ENCODE measurements at regions not wholly inside any gene's neighbourhood (a gene's known extent, or its start where the extent isn't known, plus 50 kb on each side); places are given as distances from the start of the nearest gene placed in this dataset.

- 85 to 89% methylated on average over 10 of the region's 10 CpGs for WGBS, 2 donors
- H3K4me1 ChIP-seq (ENCODE audit: control insufficient read depth in 1 of 2, insufficient read depth in 2 of 2, low read length in 2 of 2): no peaks in the 10 kb centered on the region
- H3K36me3 ChIP-seq (ENCODE audit: control insufficient read depth in 1 of 2, insufficient read depth in 2 of 2, low read length in 1 of 2): no peaks in the 10 kb centered on the region
- H3K27ac ChIP-seq (ENCODE audit: low read depth in 1 of 2, low read length in 2 of 2): no peak overlapping the region
- intact Hi-C loops (cut with DNase I): loop anchor here in 1 of 2 donors (10.0 kb wide), 1 partner anchor 621 kb away; the partner anchor contains the start of genes MECR and PTPRU
- no peak overlapping the region for H3K4me3 ChIP-seq (ENCODE audit: low read length in 2 of 2)
- no peak for DNase-seq
- ATAC-seq (ENCODE audit: low FRiP score): no peak
- peaks cover 3% of the 10 kb centered on the region for H3K9me3 ChIP-seq (ENCODE audit: control insufficient read depth, low read length)
- H3K27me3 ChIP-seq (ENCODE audit: control insufficient read depth in 1 of 2, insufficient read depth in 2 of 2, low read length in 1 of 2): no peaks in the 10 kb centered on the region
Observed at GRCh38 chr1:29855561-29856160, 619.3 kb downstream of the PTPRU start.

- Histone ChIP-seq H3K9me3 (ENCODE audit: control insufficient read depth, low read length) (peaks cover 2% of the 10 kb centered on the region), H3K27ac (ENCODE audit: low read depth in 1 of 2, low read length in 2 of 2) (no peak overlapping the region), H3K27me3 (ENCODE audit: control insufficient read depth in 1 of 2, insufficient read depth in 2 of 2, low read length in 1 of 2) (no peaks in the 10 kb centered on the region), H3K4me3 (ENCODE audit: low read length in 2 of 2) (no peak overlapping the region), H3K36me3 (ENCODE audit: control insufficient read depth in 1 of 2, insufficient read depth in 2 of 2, low read length in 1 of 2) (no peaks in the 10 kb centered on the region), H3K4me1 (ENCODE audit: control insufficient read depth in 1 of 2, insufficient read depth in 2 of 2, low read length in 2 of 2) (no peaks in the 10 kb centered on the region)
- ATAC-seq (ENCODE audit: low FRiP score) (no peak), DNase-seq (no peak)
- WGBS, 2 donors: 68 to 76% methylated on average over 9 of the region's 9 CpGs
- intact Hi-C loops (cut with DNase I): loop anchor here in 1 of 2 donors (10.0 kb wide), 1 partner anchor 620 kb away; the partner anchor contains the start of genes MECR and PTPRU
Observed at GRCh38 chr1:29854700-29855276, 618.5 kb downstream of the PTPRU start.

- no peak for DNase-seq
- intact Hi-C loops (cut with DNase I): loop anchor here in 1 of 2 donors (10.0 kb wide), 1 partner anchor 619 kb away; the partner anchor contains the start of genes MECR and PTPRU
- H3K27ac ChIP-seq (ENCODE audit: low read depth in 1 of 2, low read length in 2 of 2): no peak overlapping the region
- no peak overlapping the region for H3K4me3 ChIP-seq (ENCODE audit: low read length in 2 of 2)
- H3K9me3 ChIP-seq (ENCODE audit: control insufficient read depth, low read length): no peaks in the 10 kb centered on the region
- H3K4me1 ChIP-seq (ENCODE audit: control insufficient read depth in 1 of 2, insufficient read depth in 2 of 2, low read length in 2 of 2): no peaks in the 10 kb centered on the region
- no peaks in the 10 kb centered on the region for H3K36me3 ChIP-seq (ENCODE audit: control insufficient read depth in 1 of 2, insufficient read depth in 2 of 2, low read length in 1 of 2)
- no peak for ATAC-seq (ENCODE audit: low FRiP score)
- WGBS, 2 donors: 81% methylated on average over 10 of the region's 10 CpGs
- no peaks in the 10 kb centered on the region for H3K27me3 ChIP-seq (ENCODE audit: control insufficient read depth in 1 of 2, insufficient read depth in 2 of 2, low read length in 1 of 2)
Observed at GRCh38 chr1:29853716-29854330, 617.5 kb downstream of the PTPRU start.

GRCh38 chr1:29852248-29852647, 615.9 kb downstream of the PTPRU start:
- intact Hi-C loops (cut with DNase I): loop anchor here in 1 of 2 donors (10.0 kb wide), 1 partner anchor 617 kb away; the partner anchor contains the start of genes MECR and PTPRU
- H3K36me3 ChIP-seq (ENCODE audit: control insufficient read depth in 1 of 2, insufficient read depth in 2 of 2, low read length in 1 of 2): no peaks in the 10 kb centered on the region
- 83 to 85% methylated on average over 9 of the region's 9 CpGs for WGBS, 2 donors
- no peak for DNase-seq
- H3K4me1 ChIP-seq (ENCODE audit: control insufficient read depth in 1 of 2, insufficient read depth in 2 of 2, low read length in 2 of 2): no peaks in the 10 kb centered on the region
- H3K27ac ChIP-seq (ENCODE audit: low read depth in 1 of 2, low read length in 2 of 2): no peak overlapping the region
- no peak for ATAC-seq (ENCODE audit: low FRiP score)
- H3K4me3 ChIP-seq (ENCODE audit: low read length in 2 of 2): no peak overlapping the region
- H3K27me3 ChIP-seq (ENCODE audit: control insufficient read depth in 1 of 2, insufficient read depth in 2 of 2, low read length in 1 of 2): no peaks in the 10 kb centered on the region
- no peaks in the 10 kb centered on the region for H3K9me3 ChIP-seq (ENCODE audit: control insufficient read depth, low read length)

GRCh38 chr1:29851691-29852090, 615.4 kb downstream of the PTPRU start:
- H3K36me3 ChIP-seq (ENCODE audit: control insufficient read depth in 1 of 2, insufficient read depth in 2 of 2, low read length in 1 of 2): no peaks in the 10 kb centered on the region
- intact Hi-C loops (cut with DNase I): loop anchor here in 1 of 2 donors (10.0 kb wide), 1 partner anchor 617 kb away; the partner anchor contains the start of genes MECR and PTPRU
- H3K27ac ChIP-seq (ENCODE audit: low read depth in 1 of 2, low read length in 2 of 2): no peak overlapping the region
- ATAC-seq (ENCODE audit: low FRiP score): no peak
- DNase-seq: no peak
- 59 to 61% methylated on average over 11 of the region's 11 CpGs for WGBS, 2 donors
- no peak overlapping the region for H3K4me3 ChIP-seq (ENCODE audit: low read length in 2 of 2)
- no peaks in the 10 kb centered on the region for H3K27me3 ChIP-seq (ENCODE audit: control insufficient read depth in 1 of 2, insufficient read depth in 2 of 2, low read length in 1 of 2)
- no peaks in the 10 kb centered on the region for H3K4me1 ChIP-seq (ENCODE audit: control insufficient read depth in 1 of 2, insufficient read depth in 2 of 2, low read length in 2 of 2)
- no peaks in the 10 kb centered on the region for H3K9me3 ChIP-seq (ENCODE audit: control insufficient read depth, low read length)

- no peak overlapping the region for H3K27ac ChIP-seq (ENCODE audit: low read depth in 1 of 2, low read length in 2 of 2)
- 60 to 67% methylated on average over 14 of the region's 14 CpGs for WGBS, 2 donors
- DNase-seq (no peak), ATAC-seq (ENCODE audit: low FRiP score) (no peak)
- no peaks in the 10 kb centered on the region for H3K36me3 ChIP-seq (ENCODE audit: control insufficient read depth in 1 of 2, insufficient read depth in 2 of 2, low read length in 1 of 2)
- no peaks in the 10 kb centered on the region for H3K4me1 ChIP-seq (ENCODE audit: control insufficient read depth in 1 of 2, insufficient read depth in 2 of 2, low read length in 2 of 2)
- intact Hi-C loops (cut with DNase I): loop anchor here (5.0 to 10.0 kb wide), 3 partner anchors 143 to 615 kb away; partner anchors contain the start of genes PTPRU (in 2 of the 2) and MECR (in 1 of the 2)
- H3K27me3 ChIP-seq (ENCODE audit: control insufficient read depth in 1 of 2, insufficient read depth in 2 of 2, low read length in 1 of 2): no peaks in the 10 kb centered on the region
- no peak overlapping the region for H3K4me3 ChIP-seq (ENCODE audit: low read length in 2 of 2)
- no peaks in the 10 kb centered on the region for H3K9me3 ChIP-seq (ENCODE audit: control insufficient read depth, low read length)
Observed at GRCh38 chr1:29849991-29850757, 613.9 kb downstream of the PTPRU start.

GRCh38 chr1:29849038-29849750, 612.9 kb downstream of the PTPRU start:
- no peak overlapping the region for H3K27ac ChIP-seq (ENCODE audit: low read depth in 1 of 2, low read length in 2 of 2)
- H3K27me3 ChIP-seq (ENCODE audit: control insufficient read depth in 1 of 2, insufficient read depth in 2 of 2, low read length in 1 of 2): no peaks in the 10 kb centered on the region
- H3K4me1 ChIP-seq (ENCODE audit: control insufficient read depth in 1 of 2, insufficient read depth in 2 of 2, low read length in 2 of 2): no peaks in the 10 kb centered on the region
- ATAC-seq (ENCODE audit: low FRiP score) (no peak), DNase-seq (no peak)
- WGBS, 2 donors: 65 to 70% methylated on average over 10 of the region's 10 CpGs
- no peak overlapping the region for H3K4me3 ChIP-seq (ENCODE audit: low read length in 2 of 2)
- H3K36me3 ChIP-seq (ENCODE audit: control insufficient read depth in 1 of 2, insufficient read depth in 2 of 2, low read length in 1 of 2): no peaks in the 10 kb centered on the region
- no peaks in the 10 kb centered on the region for H3K9me3 ChIP-seq (ENCODE audit: control insufficient read depth, low read length)
- intact Hi-C loops (cut with DNase I): loop anchor here in 1 of 2 donors (5.0 kb wide), 2 partner anchors 142 to 612 kb away; partner anchors contain the start of gene PTPRU

GRCh38 chr1:29845910-29846309, 609.6 kb downstream of the PTPRU start:
- ATAC-seq (ENCODE audit: low FRiP score): no peak
- no peak for DNase-seq
- Histone ChIP-seq H3K9me3 (ENCODE audit: control insufficient read depth, low read length) (peaks cover 2% of the 10 kb centered on the region), H3K27ac (ENCODE audit: low read depth in 1 of 2, low read length in 2 of 2) (no peak overlapping the region), H3K27me3 (ENCODE audit: control insufficient read depth in 1 of 2, insufficient read depth in 2 of 2, low read length in 1 of 2) (peaks cover 0 to 2% of the 10 kb centered on the region in 2 donors), H3K4me1 (ENCODE audit: control insufficient read depth in 1 of 2, insufficient read depth in 2 of 2, low read length in 2 of 2) (no peaks in the 10 kb centered on the region), H3K36me3 (ENCODE audit: control insufficient read depth in 1 of 2, insufficient read depth in 2 of 2, low read length in 1 of 2) (no peaks in the 10 kb centered on the region), H3K4me3 (ENCODE audit: low read length in 2 of 2) (no peak overlapping the region)
- 71 to 72% methylated on average over 12 of the region's 12 CpGs for WGBS, 2 donors
- intact Hi-C loops (cut with DNase I): loop anchor here in 1 of 2 donors (5.0 kb wide), 2 partner anchors 139 to 609 kb away; partner anchors contain the start of gene PTPRU

Data from aorta (tissue), 5 donors.